ENCODE measurements at regions not wholly inside any gene's neighbourhood (a gene's known extent, or its start where the extent isn't known, plus 50 kb on each side); places are given as distances from the start of the nearest gene placed in this dataset.

DNA sequence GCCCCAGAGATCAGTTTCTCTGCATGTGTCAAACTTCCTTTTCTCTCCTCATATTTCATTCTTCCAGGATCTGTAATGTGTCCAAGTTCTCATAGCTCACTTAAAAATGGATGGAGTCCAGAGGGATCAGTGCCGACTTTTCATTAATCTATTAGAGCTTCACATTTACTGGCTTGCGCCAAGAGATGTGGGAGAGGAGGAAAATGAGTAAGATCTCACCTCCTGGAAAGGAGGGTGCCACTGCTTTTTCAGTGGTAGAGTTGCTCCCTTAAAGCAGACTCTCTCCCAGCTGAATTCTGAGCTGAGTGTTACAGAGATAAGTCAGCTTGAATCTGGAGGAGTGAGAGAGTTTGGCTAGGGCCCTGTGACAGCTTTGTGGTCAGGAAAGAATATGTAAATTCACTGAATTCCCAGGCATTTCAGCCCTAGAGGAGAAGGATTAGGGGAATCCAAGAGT is 175.9 kb downstream of the SOX4 start:
- TF ChIP-seq CTCF (IDR thresholded peaks at IDR 0.05) (no peak), POLR2A (IDR thresholded peaks at IDR 0.05) (no peak), POLR2AphosphoS5 (IDR thresholded peaks at IDR 0.05) (no peak)

Data from breast epithelium (tissue), 3 donors.